ENCODE measurements at regions not wholly inside any gene's neighbourhood (a gene's known extent, or its start where the extent isn't known, plus 50 kb on each side); places are given as distances from the start of the nearest gene placed in this dataset.
"Not testable (repeated sequence)": the region's sequence is repeated elsewhere in the genome, so short reads cannot be mapped to it uniquely, and the experiment has no call there.

DNA sequence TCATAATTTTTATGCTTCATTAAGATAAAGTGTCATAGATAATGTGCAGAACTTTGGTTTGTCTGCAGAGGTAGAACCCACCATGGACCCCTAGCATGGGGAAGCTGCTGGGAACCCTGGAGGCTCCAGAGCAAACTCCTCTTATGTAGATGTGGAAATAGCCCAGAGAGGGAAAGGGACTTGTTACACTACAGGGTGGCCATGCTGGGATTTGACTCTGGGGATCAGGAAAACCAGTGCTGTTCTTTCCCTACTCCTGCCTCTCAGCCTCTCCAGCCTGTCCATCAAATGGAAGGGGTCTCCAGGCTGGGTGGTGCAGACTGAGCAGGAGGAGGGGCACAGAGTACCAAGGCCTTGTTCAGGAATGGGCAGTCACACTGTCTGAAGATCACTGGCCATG is 54.2 kb downstream of the MSX1 start:
- no peak for DNase-seq (ENCODE audit: low spot score)

DNA sequence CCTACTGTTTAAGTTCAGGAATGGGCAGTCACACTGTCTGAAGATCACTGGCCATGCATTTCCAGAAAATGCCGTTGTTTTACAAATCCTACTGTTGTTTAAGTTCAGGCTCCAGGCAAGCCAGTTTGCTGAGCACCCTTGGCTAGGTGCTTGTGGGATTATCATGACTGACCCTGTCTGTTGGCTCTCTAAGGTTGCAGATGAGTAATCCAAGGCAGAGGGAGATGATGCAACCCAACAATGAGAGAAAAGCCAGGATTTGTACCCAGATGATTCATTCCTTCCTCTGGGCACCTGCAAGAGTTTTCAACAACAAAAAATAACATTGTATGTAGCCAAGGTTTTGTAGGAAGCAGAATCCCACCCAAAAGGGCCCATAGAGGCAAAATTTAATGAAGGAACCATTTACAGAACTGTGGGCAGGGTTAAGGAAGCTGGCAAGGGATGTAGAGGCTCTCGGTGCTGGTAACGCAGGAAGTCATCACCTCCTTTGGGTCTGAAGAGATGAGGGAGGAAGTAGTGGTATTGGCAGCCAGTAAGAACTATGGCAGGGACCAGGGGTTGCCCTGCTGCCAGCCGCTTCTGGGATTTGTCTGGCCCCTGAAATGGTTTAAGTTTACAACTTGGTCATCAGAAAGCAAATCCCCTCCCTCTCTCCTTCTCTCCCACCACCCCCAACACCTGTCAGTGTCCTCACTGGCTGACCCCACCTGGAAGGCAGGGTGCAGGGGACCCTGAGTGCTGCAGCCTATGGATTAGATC is 54.8 kb downstream of the MSX1 start:
- DNase-seq (ENCODE audit: low spot score): peak; percentile 55

DNA sequence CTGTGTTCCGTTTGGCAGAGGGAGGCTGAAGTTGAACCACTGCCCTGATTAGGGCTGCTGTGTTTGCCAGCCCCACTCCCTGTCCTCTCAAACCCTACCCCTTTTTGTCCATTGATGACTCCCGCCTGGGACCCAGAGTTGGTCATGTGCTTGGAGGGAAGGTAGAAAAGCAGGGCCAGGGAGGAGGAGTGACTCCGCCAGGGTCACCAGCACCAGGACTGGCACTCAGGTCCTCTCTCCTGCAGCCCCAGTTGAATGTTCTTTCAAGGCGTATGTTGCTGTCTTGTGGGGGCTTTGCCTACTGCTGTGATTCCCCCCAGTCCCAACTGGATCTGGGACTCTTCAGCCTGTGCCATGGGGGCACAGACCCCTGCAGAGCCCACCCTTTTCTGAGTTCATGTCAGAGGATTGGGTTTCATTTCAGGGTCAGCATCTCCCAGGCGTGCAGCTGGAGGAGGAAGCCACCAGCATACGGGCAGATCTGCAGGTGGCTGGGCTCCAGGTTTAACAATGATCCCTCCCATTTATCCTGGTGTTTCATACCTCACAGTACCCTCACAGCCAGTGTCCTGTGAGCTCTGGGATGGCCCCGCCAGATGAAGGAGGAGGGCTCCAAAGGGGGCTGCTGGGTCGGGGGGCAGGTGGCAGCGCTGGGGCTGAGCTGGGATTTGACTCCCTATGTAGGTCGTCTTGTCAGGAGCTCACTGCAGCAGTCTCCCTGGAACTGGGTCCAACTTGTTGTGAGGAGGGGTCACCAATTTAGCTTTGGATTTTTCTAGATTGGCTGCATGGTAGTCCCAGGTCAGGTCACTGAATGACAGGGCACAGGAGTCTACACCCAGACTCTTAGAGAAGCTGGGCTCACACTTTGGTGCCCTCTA is 55.7 kb downstream of the MSX1 start:
- DNase-seq (ENCODE audit: low spot score): no peak

DNA sequence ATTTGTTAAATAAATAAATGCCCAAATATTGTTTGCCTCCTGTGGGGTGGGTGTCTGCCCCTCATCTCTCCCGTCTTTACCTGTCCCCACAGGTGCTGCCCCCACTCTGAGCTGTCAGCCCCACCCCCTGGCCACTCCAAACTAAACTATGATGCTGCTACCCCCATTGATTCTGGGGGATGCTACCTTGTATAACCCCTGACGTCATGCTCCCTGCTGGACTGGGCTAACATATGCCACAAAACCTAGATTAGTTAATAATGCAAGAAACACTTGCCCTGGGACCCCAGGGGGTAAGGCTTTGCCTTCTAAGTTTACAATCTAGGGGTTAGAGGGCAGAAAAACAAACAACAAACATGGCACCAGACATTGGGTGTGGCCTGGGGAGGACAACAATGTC is 58.6 kb downstream of the MSX1 start:
- DNase-seq (ENCODE audit: low spot score): no peak

DNA sequence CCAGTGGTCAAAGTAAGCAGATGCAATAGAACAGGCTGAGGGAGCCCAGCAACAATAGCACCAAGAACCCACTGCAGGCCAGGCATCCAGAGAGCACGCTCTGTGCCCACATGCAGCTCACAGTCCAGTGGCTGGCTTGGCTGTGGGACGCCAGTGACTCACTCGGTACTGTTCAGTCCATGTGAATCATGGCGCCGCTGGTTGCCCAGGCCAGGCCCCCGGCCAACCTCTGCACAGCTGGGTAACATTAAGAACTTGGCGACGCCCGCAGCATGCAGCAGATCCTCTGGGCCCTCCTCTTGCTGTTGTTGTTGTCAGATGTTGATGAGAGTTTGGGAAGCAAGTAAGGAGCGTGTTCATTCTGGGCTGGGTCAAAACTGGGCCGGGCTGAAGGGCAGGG is 60.5 kb downstream of the MSX1 start:
- no peak for DNase-seq (ENCODE audit: low spot score)

DNA sequence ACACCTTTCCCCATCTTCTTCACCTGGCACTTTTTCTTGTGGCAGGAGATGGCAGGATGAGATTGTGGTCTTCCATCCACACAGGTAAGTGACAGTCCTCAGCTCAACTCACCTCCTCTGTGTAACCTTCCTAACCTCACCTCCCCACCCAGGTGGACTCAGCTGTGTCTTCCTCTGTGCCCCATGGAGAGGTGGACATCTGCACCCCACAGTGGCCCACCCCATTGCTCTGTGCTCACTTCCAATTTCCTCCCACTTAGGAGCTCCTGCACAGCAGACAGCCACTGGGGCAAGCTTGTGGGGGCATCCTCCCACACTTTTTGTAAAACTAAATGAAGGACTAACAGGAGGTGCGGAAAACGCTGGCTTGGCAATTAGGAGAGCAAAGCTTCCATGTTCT is 61.6 kb downstream of the MSX1 start:
- no peak for DNase-seq (ENCODE audit: low spot score)

DNA sequence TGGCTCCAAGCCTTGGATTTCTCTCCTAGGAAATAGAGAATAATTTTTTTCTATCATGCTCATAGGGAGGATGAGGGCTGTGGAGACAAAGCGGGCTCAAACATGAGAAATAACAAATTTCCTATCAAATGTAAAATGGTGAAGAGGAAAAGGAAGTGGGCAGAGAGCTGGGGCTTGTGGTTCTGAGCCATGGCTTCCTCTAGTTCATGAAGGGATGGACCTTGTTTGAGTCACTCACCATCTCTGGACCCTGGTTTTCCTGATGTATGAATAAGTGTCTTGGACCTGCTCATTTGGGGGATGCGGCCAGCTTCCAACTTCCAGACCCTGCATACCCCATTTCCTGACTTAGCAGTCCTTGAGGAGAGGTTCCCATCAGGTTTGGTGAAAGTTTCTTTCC is 63.0 kb downstream of the MSX1 start:
- DNase-seq (ENCODE audit: low spot score): no peak

DNA sequence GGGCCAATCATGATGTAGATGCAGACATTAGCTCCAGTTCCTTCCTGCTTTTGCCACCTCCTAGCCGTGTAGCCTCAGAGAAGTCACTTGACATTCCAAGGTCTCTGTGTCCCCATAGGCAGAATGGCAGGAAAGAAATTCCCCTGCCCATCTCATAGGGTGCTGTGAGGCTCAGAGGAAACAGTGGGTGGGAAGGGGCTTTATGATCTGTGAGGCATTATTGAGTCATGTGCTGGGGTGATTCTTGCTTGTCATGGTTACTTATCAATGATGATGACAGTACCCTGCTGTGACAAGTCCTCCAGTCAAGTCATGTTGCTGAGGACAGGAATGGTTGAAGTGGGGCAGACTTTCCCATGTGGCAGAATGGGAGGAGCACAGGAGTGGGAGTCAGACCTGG is 63.7 kb downstream of the MSX1 start:
- no peak for DNase-seq (ENCODE audit: low spot score)

DNA sequence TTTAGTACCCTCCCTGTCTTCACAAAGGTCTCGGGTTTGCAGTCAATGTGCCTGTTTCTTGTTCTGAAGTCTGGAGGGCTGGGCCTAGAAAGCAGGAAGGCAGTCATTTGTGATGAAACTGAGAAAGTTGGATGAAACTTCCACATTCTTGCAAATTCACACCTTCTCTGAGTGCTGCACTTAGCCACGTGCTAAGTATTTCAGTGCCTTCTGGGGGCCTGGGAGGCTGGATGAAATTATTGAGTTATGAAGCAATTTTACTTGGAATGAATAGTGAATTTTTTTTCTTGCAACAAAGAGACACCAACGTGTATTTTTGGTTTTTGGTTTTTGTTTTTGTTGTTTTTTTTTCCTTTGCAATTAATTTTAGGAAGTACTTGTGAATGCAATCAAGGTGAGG is 71.2 kb downstream of the MSX1 start:
- no peak for DNase-seq (ENCODE audit: low spot score)

DNA sequence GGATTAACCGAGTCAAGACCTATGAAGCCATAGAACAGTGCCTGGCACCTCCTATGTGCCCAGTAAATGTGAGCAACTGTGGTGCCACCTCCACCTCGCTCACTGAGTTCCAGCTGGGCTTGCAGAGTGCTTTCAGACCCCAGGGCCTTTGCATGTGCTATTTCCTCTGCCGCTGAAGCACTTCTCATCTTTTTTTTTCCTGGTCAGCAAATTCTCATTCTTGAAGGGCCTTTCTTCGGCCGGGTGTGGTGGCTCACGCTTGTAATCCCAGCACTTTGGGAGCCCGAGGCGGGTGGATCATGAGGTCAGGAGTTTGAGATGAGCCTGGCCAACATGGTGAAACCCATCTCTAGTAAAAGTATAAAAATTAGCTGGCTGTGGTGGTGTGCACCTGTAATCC is 76.5 kb downstream of the MSX1 start:
- DNase-seq (ENCODE audit: low spot score): no peak

DNA sequence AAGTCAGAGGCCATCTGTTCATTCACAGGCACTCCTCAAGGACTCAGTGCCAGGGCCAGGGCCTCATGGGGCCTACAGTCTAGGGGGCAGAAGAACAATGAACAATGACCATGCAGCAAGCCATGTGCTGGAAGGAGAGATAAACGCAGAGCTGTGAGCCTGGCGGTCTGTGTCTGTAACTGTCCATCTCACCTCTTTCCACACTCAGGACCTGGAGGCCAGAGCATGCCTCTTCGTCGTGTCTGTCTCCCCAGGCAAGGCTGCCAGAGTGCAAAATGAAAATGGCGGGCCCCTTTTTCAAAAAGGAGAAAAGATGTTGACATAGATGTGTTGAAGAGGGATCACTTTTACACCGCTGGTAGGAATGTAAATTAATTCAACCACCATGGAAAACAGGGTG is 78.5 kb downstream of the MSX1 start:
- DNase-seq (ENCODE audit: low spot score): no peak

DNA sequence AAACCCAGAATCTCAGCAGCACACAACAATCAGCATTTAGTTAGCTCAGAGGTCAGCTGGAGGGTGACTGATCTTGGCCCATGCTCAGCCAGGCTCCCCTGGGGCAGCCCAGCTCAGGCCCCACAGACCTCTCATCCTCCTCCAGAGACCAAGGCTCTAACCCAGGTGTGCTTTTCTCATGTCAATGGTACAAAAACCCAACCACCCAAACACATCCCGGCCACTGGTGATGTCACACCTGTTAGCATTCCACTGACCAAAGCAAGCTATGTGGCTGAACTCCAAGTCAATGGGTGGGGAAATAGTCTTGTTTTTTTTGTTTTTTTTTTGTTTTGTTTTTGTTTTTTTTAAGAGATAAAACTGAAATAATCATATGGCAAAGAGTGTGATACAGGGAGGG is 77.5 kb downstream of the CYTL1 start:
- DNase-seq (ENCODE audit: low spot score): no peak

DNA sequence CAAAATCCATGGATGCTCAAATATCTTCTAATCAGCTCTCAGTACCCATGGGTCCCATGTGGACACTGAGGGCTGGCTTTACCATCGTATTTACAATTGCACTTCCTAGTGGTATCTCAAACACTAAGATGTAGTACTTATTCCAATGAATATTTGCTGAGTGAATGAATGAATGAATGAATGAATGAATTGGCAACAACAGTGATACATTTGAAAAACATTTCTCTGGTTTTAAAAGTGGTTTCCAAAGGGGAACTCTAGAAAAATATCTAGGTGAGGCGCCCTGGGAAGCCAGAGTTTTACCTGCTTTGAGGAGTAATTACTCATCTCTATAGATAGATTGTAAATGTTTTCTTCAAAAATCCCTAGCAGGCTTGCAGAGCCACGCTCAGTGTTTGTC is 76.6 kb downstream of the CYTL1 start:
- DNase-seq (ENCODE audit: low spot score): no peak

DNA sequence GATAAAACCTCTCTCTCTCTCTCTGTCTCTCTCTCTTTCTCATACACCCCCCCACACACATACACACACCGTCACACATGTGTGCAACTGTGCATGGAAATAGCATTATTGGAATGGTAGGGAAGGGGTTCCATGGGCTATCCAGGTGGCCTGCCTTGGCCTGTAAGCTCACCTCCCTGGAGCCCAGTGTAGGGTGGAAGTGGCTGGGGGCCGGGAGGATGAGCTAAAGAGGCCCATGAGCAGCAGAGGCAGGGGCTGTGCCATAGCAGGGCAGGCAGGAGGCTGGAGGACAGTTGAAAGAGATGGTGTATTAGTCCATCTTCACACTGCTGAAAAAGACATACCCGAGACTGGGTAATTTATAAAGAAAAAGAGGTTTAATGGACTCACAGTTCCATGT is 74.2 kb downstream of the CYTL1 start:
- DNase-seq (ENCODE audit: low spot score): no peak

DNA sequence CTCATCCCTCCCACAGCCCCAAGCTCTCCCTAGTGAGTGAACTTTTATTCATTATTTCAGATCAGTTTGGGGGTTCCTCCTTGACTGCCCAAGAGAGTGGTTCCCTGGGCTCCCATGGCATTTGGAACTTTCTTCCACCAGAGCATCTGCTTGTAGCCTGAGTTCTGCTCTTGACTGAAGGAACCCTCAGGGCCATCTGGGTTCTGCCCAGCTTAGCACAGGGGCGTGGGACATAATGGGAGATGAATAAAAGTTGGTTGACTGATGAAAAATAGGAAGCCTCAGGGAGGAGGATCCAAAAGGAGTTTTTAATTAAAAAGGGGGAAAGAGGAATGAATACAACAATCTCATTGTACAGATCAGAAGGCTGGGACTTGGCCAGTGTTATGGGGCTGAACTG is 73.4 kb downstream of the CYTL1 start:
- DNase-seq (ENCODE audit: low spot score): no peak

DNA sequence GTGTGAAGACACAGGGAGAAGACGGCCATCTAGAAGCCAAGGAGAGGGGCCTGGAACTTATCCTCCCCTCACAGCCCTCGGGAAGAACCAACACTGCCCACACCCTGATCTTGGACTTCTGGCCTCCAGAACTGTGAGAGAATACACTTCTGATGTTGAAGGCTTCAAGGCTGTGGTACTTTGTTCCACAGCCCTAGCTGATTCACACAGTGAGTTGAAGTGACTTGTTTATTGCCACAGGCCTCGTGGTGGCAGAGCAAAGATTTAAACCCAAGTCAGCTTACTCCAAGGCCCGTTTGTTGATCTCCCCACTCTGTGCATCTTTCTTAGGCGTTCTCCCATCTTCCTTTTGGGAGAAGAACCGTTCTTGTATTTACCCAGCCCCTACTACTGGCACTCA is 72.8 kb downstream of the CYTL1 start:
- no peak for DNase-seq (ENCODE audit: low spot score)

DNA sequence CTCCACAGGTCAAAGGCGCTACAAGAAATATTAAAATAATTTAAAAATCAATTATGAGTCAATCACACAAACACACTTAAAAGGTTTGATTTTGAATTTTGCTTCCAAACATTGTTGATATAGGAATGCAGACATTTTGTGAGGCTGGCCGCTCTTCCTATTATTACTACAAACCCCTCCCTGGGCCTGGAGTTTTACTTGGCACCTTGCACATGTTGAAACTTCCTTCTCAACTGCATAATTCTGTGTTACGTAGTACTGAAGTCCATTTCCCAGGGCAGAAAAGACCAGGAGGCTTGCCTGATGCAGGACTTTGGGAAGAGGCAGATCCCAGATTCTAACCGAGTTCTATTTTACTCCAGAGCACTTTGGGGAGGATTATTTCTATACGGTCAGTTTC is 71.5 kb downstream of the CYTL1 start:
- DNase-seq (ENCODE audit: low spot score): no peak

DNA sequence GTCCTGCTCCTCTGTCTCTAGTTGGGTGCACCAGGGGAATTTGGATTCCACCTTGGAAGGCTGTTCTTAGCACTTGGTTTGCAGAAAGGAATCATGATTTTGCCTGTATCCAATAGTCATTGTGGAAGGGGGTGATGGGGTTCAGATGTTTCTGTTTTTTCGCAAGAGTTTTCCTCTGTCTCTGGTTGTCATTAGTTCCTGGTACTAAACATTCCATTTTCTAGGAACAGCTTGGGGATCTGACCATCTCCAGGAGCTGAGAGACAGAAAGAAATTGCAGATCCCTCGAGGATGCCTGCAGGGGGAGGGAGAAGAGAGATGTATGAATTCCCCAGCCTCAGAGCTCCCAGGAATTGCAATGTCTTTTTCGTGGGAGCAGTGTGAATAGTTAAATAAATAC is 70.9 kb downstream of the CYTL1 start:
- no peak for DNase-seq (ENCODE audit: low spot score)

DNA sequence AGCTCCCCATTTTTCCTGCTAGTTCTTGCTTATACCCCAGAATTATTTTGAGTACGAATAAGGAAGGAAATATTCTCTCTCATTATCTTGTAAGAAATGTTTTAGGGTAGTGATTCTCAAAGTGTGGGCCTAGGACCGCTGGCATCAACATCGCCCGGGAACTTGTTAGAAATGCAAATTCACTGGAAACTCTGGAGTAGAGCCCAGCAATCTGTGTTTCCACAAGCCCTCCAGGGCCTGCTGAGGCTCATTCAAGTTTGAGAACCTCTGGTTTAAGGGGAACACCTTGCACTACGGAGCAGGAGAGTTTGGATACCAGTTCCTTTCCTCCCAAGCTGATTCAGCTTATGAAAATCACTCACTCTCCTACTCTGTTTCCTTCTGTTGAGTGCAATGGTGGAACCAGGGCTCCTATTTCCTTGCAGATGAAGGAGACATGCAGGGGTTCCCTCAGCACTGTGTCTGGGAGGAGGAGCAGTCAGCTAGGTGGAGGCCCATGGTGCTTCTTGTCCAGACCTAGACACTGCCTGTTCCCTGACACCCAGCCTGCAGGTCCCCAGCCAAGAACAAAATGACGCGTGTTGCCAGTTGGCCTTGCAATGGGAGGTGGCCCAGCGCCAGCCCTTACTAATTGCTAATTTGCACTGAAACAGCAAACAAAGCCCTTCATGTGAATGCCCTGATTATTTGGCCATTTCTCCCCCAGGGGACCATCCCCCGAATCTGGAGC is 68.5 kb downstream of the CYTL1 start:
- DNase-seq (ENCODE audit: low spot score): no peak

DNA sequence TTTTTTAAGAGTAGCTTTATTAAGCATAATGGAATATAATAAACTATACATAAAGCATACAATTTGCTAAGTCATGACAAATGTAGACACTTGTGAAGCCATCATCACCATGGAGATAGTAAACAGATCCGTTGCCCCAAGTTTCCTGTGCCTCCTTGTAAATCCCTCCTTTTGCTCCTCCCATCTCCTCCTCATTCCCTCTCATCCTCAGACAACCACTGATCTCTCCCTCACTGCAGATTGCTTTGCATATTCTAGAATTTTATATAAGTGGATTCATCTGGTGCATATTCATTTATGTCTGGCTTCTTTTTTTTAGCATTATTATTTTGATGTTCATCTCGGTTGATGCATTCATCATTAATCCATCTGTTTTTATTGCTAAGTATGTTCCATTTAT is 67.0 kb downstream of the CYTL1 start:
- DNase-seq (ENCODE audit: low spot score): no peak

DNA sequence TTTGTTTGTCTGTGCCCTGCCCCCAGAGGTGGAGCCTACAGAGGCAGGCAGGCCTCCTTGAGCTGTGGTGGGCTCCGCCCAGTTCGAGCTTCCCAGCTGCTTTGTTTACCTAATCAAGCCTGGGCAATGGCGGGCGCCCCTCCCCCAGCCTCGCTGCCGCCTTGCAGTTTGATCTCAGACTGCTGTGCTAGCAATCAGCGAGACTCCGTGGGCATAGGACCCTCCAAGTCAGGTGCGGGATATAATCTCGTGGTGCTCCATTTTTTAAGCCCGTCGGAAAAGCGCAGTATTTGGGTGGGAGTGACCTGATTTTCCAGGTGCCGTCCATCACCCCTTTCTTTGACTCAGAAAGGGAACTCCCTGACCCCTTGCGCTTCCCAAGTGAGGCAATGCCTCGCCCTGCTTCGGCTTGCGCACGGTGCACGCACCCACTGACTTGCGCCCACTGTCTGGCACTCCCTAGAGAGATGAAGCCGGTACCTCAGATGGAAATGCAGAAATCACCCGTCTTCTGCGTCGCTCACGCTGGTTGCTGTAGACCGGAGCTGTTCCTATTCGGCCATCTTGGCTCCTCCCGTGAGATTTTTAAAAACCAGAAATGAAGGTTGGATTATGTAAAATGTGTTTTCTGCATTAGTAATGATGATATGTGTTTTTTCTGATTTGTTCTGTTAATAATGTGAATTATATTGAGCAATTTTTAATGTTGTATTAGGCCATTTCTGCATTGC is 59.7 kb downstream of the CYTL1 start:
- not testable (repeated sequence) for DNase-seq (ENCODE audit: low spot score)

DNA sequence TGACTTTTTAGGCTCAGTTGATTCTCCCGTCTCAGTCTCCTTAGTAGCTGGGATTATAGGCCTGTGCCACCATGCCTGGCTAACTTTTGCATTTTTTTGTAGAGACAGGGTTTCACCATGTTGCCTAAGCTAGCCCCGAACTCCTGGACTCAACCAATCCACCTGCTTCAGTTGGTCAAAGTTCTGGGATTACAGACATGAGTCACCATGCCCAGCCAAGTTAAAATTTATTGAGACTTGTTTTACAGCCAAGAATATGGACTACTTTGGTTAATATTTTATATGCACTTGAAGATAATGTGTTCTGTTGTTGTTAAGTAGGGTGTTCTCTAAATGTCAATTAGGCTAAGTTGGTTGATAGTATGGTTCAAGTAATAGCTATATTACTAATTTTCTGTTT is 58.7 kb downstream of the CYTL1 start:
- no peak for DNase-seq (ENCODE audit: low spot score)
